A549 (cell line): ENCODE measurements at regions not wholly inside any gene's neighbourhood (a gene's known extent, or its start where the extent isn't known, plus 50 kb on each side); places are given as distances from the start of the nearest gene placed in this dataset.

Experiments used
- CBX2 ChIP-seq: fragments of 200-600 bp; sonication (generic); IDR thresholded peaks from 2 replicates; pipeline ENCODE4 v1.6.1; 2016; ENCODE audit warnings: low read depth, mild to moderate bottlenecking, borderline replicate concordance
- CBX8 ChIP-seq: fragments of 200-600 bp; sonication (generic); IDR thresholded peaks from 2 replicates; pipeline ENCODE4 v1.6.1; 2016
- CTCF ChIP-seq: fragments of >200 bp; sonication (Bioruptor Twin); formaldehyde crosslinking; IDR thresholded peaks from 3 replicates; pipeline ENCODE4 v1.5.1; 2016
- GATA3 ChIP-seq: IDR thresholded peaks from 2 replicates; pipeline ENCODE4 v1.6.1; 2012; ENCODE audit warnings: borderline replicate concordance
- REST ChIP-seq: fragments of 200-600 bp; sonication (generic); IDR thresholded peaks from 2 replicates; pipeline ENCODE4 v1.6.1; 2016; ENCODE audit warnings: antibody characterized with exemption, mild to moderate bottlenecking, moderate library complexity
- SMC3 ChIP-seq: fragments of >200 bp; sonication (Bioruptor Twin); formaldehyde crosslinking; IDR thresholded peaks from 3 replicates; pipeline ENCODE4 v1.6.1; 2018; ENCODE audit warnings: inconsistent platforms
- TF ChIP-seq, protein P1 (sequence below): IDR thresholded peaks from 2 replicates; pipeline ENCODE4 v1.6.1; 2012

GRCh38 chrX:6890544-6891261 lies 256.8 kb upstream of the STS start:
- TF ChIP-seq CBX2 (no peak), CTCF (no peak), SMC3 (no peak), CBX8 (no peak), REST (no peak), GATA3 (no peak)
- TF ChIP-seq, protein P1, sequence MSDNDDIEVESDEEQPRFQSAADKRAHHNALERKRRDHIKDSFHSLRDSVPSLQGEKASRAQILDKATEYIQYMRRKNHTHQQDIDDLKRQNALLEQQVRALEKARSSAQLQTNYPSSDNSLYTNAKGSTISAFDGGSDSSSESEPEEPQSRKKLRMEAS: no peak
